CD4-positive, alpha-beta T cell (primary cell): ENCODE measurements at regions not wholly inside any gene's neighbourhood (a gene's known extent, or its start where the extent isn't known, plus 50 kb on each side); places are given as distances from the start of the nearest gene placed in this dataset.
A peak's percentile ranks its signal among the peaks of the same experiment; 100 is the strongest.

Experiments
- ATAC-seq: fragments of 200-7000 bp; cut with Tn5 transposase; one replicate; pipeline ENCODE4 v1.10.0; 2022; ENCODE audit warnings: mild to moderate bottlenecking; ENCODE audit not compliant: poor library complexity
- CTCF ChIA-PET: fragments of 350-600 bp; sonication (Branson Sonifier 250); formaldehyde crosslinking; loops from one replicate; lab custom pipeline; 2021; ENCODE audit warnings: antibody characterized with exemption, inconsistent platforms; lab: Charles Lee
- POLR2A ChIA-PET: fragments of 350-600 bp; sonication (Branson Sonifier 250); formaldehyde crosslinking; loops from one replicate; lab custom pipeline; 2021; ENCODE audit warnings: antibody characterized with exemption, inconsistent platforms; lab: Charles Lee
- DNase-seq, 14 experiments: peaks; one replicate each; pipeline ENCODE4 v3.0.0-alpha.2; 2013 to 2020; ENCODE audit warnings: mixed read lengths in 2 of 14
- H3K27ac ChIP-seq, 2 donors: one replicate each; pipeline versions ENCODE4 v1.5.1 to v1.7.0; 2013; ENCODE audit warnings: low read length in 2 of 2, low read depth in 1 of 2, mild to moderate bottlenecking in 1 of 2
- H3K27me3 ChIP-seq, 2 experiments: 1 replicate in 1 of 2; 2 replicates in 1 of 2; pipeline versions ENCODE4 v1.6.1 to v1.7.0; 2013; ENCODE audit warnings: low read length in 2 of 2, control low read depth in 1 of 2, mild to moderate bottlenecking in 1 of 2, moderate library complexity in 1 of 2; ENCODE audit not compliant: insufficient read depth in 2 of 2, control insufficient read depth in 1 of 2
- H3K36me3 ChIP-seq: one replicate; pipeline ENCODE4 v1.6.1; 2013; ENCODE audit warnings: low read length, control low read depth; ENCODE audit not compliant: insufficient read depth
- H3K4me1 ChIP-seq: one replicate; pipeline ENCODE4 v1.6.1; 2013; ENCODE audit warnings: low read length, control low read depth; ENCODE audit not compliant: insufficient read depth
- H3K4me3 ChIP-seq: one replicate; pipeline ENCODE4 v1.5.1; 2013; ENCODE audit warnings: mild to moderate bottlenecking, low read length, moderate library complexity
- H3K9me3 ChIP-seq, 2 experiments: 1 replicate in 1 of 2; 2 replicates in 1 of 2; pipeline versions ENCODE4 v1.6.1 to v1.7.0; 2013; ENCODE audit warnings: low read length in 2 of 2, mild to moderate bottlenecking in 2 of 2, control low read depth in 1 of 2, moderate library complexity in 1 of 2; ENCODE audit not compliant: control insufficient read depth in 1 of 2, insufficient read depth in 1 of 2
- H3K27ac Mint-ChIP-seq: one replicate; pipeline ENCODE4 v1.8.0; 2020; ENCODE audit warnings: mixed read lengths
- H3K27me3 Mint-ChIP-seq: one replicate; pipeline ENCODE4 v1.8.0; 2021; ENCODE audit warnings: mixed read lengths
- H3K36me3 Mint-ChIP-seq: one replicate; pipeline ENCODE4 v1.8.0; 2021; ENCODE audit warnings: low read depth, mixed read lengths
- H3K4me1 Mint-ChIP-seq: one replicate; pipeline ENCODE4 v1.8.0; 2021; ENCODE audit warnings: low read depth, mixed read lengths
- H3K4me3 Mint-ChIP-seq: one replicate; pipeline ENCODE4 v1.8.0; 2020; ENCODE audit warnings: mild to moderate bottlenecking, mixed read lengths
- H3K9me3 Mint-ChIP-seq: one replicate; pipeline ENCODE4 v1.8.0; 2020; ENCODE audit warnings: mixed read lengths
- intact Hi-C, 2 experiments: fragments of 100-400 bp; cut with DNase I in 1 of 2; cut with micrococcal nuclease in 1 of 2; formaldehyde crosslinking; loops; one replicate each; pipeline versions ENCODE4 v1.15.1 to v1.9.0; 2023 to 2025; cut with DNase I, micrococcal nuclease
- TF ChIP-seq, protein P1 (sequence below): fragments of 200-600 bp; IDR thresholded peaks from one replicate; pipeline ENCODE4 v1.8.0; 2022; ENCODE audit warnings: antibody characterized with exemption, mild to moderate bottlenecking

DNA sequence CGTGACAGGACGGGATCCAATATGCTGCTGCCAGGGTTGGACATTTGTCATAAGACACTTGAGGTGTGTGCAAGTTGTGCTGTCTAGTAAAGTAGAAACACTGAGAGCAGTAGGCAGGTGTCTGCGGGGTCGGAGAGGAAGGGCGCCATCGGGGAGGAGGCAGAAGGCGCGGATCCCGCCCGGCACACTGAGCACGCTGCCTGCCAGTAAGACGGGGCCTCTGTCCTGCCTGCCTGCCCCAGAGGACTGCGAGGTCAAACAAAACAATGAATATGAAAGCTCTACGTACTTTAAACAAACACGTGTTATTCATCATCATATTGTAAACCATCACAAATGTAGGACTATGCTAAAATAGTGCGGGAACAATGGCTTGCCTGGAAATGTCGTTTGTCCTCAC is 349.3 kb upstream of the SALL3 start:
- ATAC-seq (no peak), DNase-seq (no peak)
- Histone ChIP-seq H3K27ac (no peak overlapping the region), H3K4me3 (no peak overlapping the region), H3K4me1 (peaks cover 17% of the 10 kb centered on the region), H3K36me3 (no peaks in the 10 kb centered on the region), H3K9me3 (peaks cover 0 to 58% of the 10 kb centered on the region in 2 experiments), H3K27me3 (peaks cover 3 to 4% of the 10 kb centered on the region in 2 experiments)
- TF ChIP-seq, protein P1, sequence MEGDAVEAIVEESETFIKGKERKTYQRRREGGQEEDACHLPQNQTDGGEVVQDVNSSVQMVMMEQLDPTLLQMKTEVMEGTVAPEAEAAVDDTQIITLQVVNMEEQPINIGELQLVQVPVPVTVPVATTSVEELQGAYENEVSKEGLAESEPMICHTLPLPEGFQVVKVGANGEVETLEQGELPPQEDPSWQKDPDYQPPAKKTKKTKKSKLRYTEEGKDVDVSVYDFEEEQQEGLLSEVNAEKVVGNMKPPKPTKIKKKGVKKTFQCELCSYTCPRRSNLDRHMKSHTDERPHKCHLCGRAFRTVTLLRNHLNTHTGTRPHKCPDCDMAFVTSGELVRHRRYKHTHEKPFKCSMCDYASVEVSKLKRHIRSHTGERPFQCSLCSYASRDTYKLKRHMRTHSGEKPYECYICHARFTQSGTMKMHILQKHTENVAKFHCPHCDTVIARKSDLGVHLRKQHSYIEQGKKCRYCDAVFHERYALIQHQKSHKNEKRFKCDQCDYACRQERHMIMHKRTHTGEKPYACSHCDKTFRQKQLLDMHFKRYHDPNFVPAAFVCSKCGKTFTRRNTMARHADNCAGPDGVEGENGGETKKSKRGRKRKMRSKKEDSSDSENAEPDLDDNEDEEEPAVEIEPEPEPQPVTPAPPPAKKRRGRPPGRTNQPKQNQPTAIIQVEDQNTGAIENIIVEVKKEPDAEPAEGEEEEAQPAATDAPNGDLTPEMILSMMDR: no peak
- POLR2A ChIA-PET: no interaction called here
- H3K27me3 Mint-ChIP-seq: peaks cover 22% of the 10 kb centered on the region
- CTCF ChIA-PET: no interaction called here
- H3K27ac Mint-ChIP-seq: no peak overlapping the region
- intact Hi-C loops: no loop called here
- H3K4me1 Mint-ChIP-seq: peaks cover 8% of the 10 kb centered on the region
- H3K4me3 Mint-ChIP-seq: no peak overlapping the region
- H3K9me3 Mint-ChIP-seq: peaks cover 4% of the 10 kb centered on the region
- H3K36me3 Mint-ChIP-seq: no peaks in the 10 kb centered on the region

DNA sequence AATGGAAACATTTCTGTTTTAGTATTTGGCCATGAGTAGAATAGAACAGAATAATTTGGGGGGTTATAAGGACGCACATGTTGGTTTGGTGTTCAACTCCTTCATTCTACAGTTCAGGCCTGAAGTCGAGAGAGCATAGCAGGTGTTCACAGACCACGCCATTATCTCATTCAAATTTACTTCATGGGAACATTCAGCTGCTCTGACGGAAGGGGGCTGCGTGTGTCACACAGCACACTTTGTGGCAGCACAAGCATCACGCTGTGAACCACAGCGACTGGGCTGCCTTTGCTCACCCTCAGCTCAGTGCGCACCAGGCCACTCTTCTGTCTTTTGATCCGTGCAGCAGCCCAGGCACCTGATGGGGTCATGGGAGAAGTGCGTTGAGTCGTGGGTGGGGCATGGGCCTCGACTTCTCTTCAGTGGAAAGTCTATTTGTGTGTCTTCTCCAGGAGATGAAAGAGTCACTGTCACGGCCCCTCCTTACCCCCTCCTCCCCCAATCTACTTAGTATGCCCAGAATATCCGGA is 348.6 kb upstream of the SALL3 start:
- peaks cover 15% of the 10 kb centered on the region for H3K4me1 Mint-ChIP-seq
- CTCF ChIA-PET: no interaction called here
- peaks cover 15% of the 10 kb centered on the region for H3K27me3 Mint-ChIP-seq
- POLR2A ChIA-PET: no interaction called here
- no peak overlapping the region for H3K27ac Mint-ChIP-seq
- intact Hi-C loops: no loop called here
- Histone ChIP-seq H3K27ac (no peak overlapping the region), H3K36me3 (no peaks in the 10 kb centered on the region), H3K4me3 (no peak overlapping the region), H3K27me3 (no peaks in the 10 kb centered on the region), H3K9me3 (peaks cover 0 to 60% of the 10 kb centered on the region in 2 experiments), H3K4me1 (peaks cover 19% of the 10 kb centered on the region)
- ATAC-seq (no peak), DNase-seq (no peak)
- H3K4me3 Mint-ChIP-seq: no peak overlapping the region
- H3K9me3 Mint-ChIP-seq: peaks cover 7% of the 10 kb centered on the region
- TF ChIP-seq, protein P1: no peak
- no peaks in the 10 kb centered on the region for H3K36me3 Mint-ChIP-seq

DNA sequence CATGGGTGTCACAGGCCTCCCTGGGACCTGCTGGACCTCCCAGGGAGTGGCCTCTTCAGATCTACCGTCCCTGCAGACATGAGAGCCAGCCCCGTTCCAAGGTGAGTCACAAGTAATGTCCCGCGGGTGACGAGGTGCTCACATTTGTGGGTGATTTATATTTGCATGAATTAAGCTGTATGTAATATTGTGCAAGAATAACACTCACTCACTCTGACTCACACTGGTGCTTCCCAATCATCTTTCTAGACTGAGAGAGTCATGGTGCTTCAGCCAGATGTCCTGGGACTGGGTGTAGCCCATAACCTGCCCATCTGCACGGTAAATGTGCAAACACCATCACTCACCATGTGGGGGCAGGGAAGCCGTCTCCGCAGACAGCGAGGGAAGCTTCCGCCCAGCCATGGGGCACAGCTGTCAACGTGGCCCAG is 347.5 kb upstream of the SALL3 start:
- H3K27me3 ChIP-seq: no peaks in the 10 kb centered on the region
- Mint-ChIP-seq H3K9me3 (peaks cover 15% of the 10 kb centered on the region), H3K4me1 (peaks cover 23% of the 10 kb centered on the region), H3K27me3 (peaks cover 5% of the 10 kb centered on the region), H3K4me3 (no peak overlapping the region), H3K27ac (no peak overlapping the region), H3K36me3 (no peaks in the 10 kb centered on the region)
- no peak for ATAC-seq
- POLR2A ChIA-PET: no interaction called here
- no peaks in the 10 kb centered on the region for H3K36me3 ChIP-seq
- CTCF ChIA-PET: no interaction called here
- no peak overlapping the region for H3K4me3 ChIP-seq
- TF ChIP-seq, protein P1: no peak
- peak in 2 of 14 experiments; percentile 22 to 39 for DNase-seq
- no peak overlapping the region for H3K27ac ChIP-seq
- peaks cover 19% of the 10 kb centered on the region for H3K4me1 ChIP-seq
- peaks cover 0 to 61% of the 10 kb centered on the region in 2 experiments for H3K9me3 ChIP-seq
- intact Hi-C loops: no loop called here
